NCI-H524 treated with DMSO at 0.1 percent for 48 hours (cell line): ENCODE measurements at regions not wholly inside any gene's neighbourhood (a gene's known extent, or its start where the extent isn't known, plus 50 kb on each side); places are given as distances from the start of the nearest gene placed in this dataset.

Source experiments
- DNase-seq: peaks from one replicate; lab custom pipeline; 2025; lab: John Stamatoyannopoulos, UW

GRCh38 chr10:61140765-61141392 lies 196.9 kb upstream of the RHOBTB1 start:
- no peak for DNase-seq

GRCh38 chr10:61139592-61139953 lies 195.6 kb upstream of the RHOBTB1 start:
- no peak for DNase-seq

- no peak for DNase-seq
These were observed 195.0 kb upstream of the RHOBTB1 start for GRCh38 chr10:61138708-61139591.

GRCh38 chr10:61136139-61136538 lies 192.2 kb upstream of the RHOBTB1 start:
- no peak for DNase-seq

GRCh38 chr10:61135276-61135721 lies 191.3 kb upstream of the RHOBTB1 start:
- DNase-seq: no peak

- no peak for DNase-seq
These were observed 186.4 kb upstream of the RHOBTB1 start for GRCh38 chr10:61130366-61130765.

- DNase-seq: no peak
These were observed 184.2 kb upstream of the RHOBTB1 start for GRCh38 chr10:61128196-61128595.

- no peak for DNase-seq
These were observed 181.7 kb upstream of the RHOBTB1 start for GRCh38 chr10:61125560-61126170.

GRCh38 chr10:61124756-61125530 lies 181.0 kb upstream of the RHOBTB1 start:
- no peak for DNase-seq

GRCh38 chr10:61120805-61121204 lies 176.8 kb upstream of the RHOBTB1 start:
- DNase-seq: no peak

GRCh38 chr10:61119573-61119972 lies 175.6 kb upstream of the RHOBTB1 start:
- no peak for DNase-seq

GRCh38 chr10:61115897-61116296 lies 171.9 kb upstream of the RHOBTB1 start:
- DNase-seq: no peak

- no peak for DNase-seq
These were observed 168.8 kb upstream of the RHOBTB1 start for GRCh38 chr10:61112771-61113170.

- no peak for DNase-seq
These were observed 167.0 kb upstream of the RHOBTB1 start for GRCh38 chr10:61110936-61111335.

GRCh38 chr10:61110188-61110844 lies 166.3 kb upstream of the RHOBTB1 start:
- DNase-seq: no peak

- no peak for DNase-seq
These were observed 164.9 kb upstream of the RHOBTB1 start for GRCh38 chr10:61108915-61109314.

GRCh38 chr10:61100887-61101286 lies 156.9 kb upstream of the RHOBTB1 start:
- DNase-seq: peak; percentile 11

GRCh38 chr10:61099756-61100155 lies 155.8 kb upstream of the RHOBTB1 start:
- DNase-seq: no peak

- no peak for DNase-seq
These were observed 155.0 kb upstream of the RHOBTB1 start for GRCh38 chr10:61098966-61099365.

- DNase-seq: no peak
These were observed 153.0 kb upstream of the RHOBTB1 start for GRCh38 chr10:61097026-61097425.

- no peak for DNase-seq
These were observed 152.1 kb upstream of the RHOBTB1 start for GRCh38 chr10:61096056-61096455.

GRCh38 chr10:61091531-61091930 lies 147.5 kb upstream of the RHOBTB1 start:
- no peak for DNase-seq
